Ishikawa (cell line): ENCODE measurements at regions not wholly inside any gene's neighbourhood (a gene's known extent, or its start where the extent isn't known, plus 50 kb on each side); places are given as distances from the start of the nearest gene placed in this dataset.

ENCODE experiments used
- CEBPB ChIP-seq: IDR thresholded peaks from 2 replicates; pipeline ENCODE4 v1.6.1; 2012
- CREB1 ChIP-seq: IDR thresholded peaks from 2 replicates; pipeline ENCODE4 v1.6.1; 2012; ENCODE audit warnings: low read depth
- EGR1 ChIP-seq: IDR thresholded peaks from 2 replicates; pipeline ENCODE4 v1.6.1; 2012
- EP300 ChIP-seq: IDR thresholded peaks from 2 replicates; pipeline ENCODE4 v1.6.1; 2012; ENCODE audit warnings: borderline replicate concordance
- FOXM1 ChIP-seq: IDR thresholded peaks from 2 replicates; pipeline ENCODE4 v1.6.1; 2012; ENCODE audit warnings: low read depth, borderline replicate concordance
- NFIC ChIP-seq: IDR thresholded peaks from 2 replicates; pipeline ENCODE4 v1.6.1; 2012
- RAD21 ChIP-seq: IDR thresholded peaks from 2 replicates; pipeline ENCODE4 v1.6.1; 2012; ENCODE audit warnings: low read depth
- TAF1 ChIP-seq: IDR thresholded peaks from 2 replicates; pipeline ENCODE4 v1.6.1; 2012; ENCODE audit warnings: low read depth, mild to moderate bottlenecking
- TCF12 ChIP-seq: IDR thresholded peaks from 2 replicates; pipeline ENCODE4 v1.6.1; 2012; ENCODE audit warnings: low read depth
- TEAD4 ChIP-seq: IDR thresholded peaks from 2 replicates; pipeline ENCODE4 v1.6.1; 2012
- YY1 ChIP-seq: IDR thresholded peaks from 2 replicates; pipeline ENCODE4 v1.6.1; 2012; ENCODE audit warnings: low read depth
- ZBTB7A ChIP-seq: IDR thresholded peaks from 2 replicates; pipeline ENCODE4 v1.6.1; 2012; ENCODE audit warnings: low read depth
- TF ChIP-seq, protein P1 (sequence below): IDR thresholded peaks from 2 replicates; pipeline ENCODE4 v1.6.1; 2012
- TF ChIP-seq, protein P2 (sequence below): IDR thresholded peaks from 2 replicates; pipeline ENCODE4 v1.6.1; 2012
- TF ChIP-seq, protein P3 (sequence below): IDR thresholded peaks from 2 replicates; pipeline ENCODE4 v1.6.1; 2012; ENCODE audit warnings: low read depth, mild to moderate bottlenecking

DNA sequence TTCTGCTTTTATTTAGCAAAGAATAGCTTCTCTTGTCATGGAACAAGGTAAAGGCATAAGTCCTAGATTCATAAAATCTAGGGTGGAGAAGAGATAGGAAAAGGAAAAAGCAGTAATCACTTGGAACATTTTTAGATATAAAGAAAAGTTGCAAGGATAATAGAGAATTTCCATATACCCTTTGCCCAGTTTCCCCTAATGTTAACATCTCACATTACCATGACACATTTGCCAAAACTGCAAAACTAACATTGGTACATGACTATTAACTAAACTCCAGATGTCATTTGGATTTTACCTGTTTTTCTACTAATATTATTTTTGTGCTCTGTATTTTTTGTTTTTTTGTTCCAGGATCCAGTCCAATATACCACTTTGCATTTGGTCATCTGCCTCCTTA, 265.1 kb downstream of the ETAA1 start:
- TF ChIP-seq TCF12, result no peak
- TF ChIP-seq, protein P1, sequence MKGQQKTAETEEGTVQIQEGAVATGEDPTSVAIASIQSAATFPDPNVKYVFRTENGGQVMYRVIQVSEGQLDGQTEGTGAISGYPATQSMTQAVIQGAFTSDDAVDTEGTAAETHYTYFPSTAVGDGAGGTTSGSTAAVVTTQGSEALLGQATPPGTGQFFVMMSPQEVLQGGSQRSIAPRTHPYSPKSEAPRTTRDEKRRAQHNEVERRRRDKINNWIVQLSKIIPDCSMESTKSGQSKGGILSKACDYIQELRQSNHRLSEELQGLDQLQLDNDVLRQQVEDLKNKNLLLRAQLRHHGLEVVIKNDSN, result no peak
- no peak for TF ChIP-seq CREB1
- TF ChIP-seq NFIC, result no peak
- no peak for TF ChIP-seq YY1
- no peak for TF ChIP-seq FOXM1
- no peak for TF ChIP-seq EGR1
- no peak for TF ChIP-seq EP300
- no peak for TF ChIP-seq TAF1
- no peak for TF ChIP-seq ZBTB7A
- TF ChIP-seq CEBPB, result no peak
- no peak for TF ChIP-seq TEAD4
- TF ChIP-seq, protein P2, sequence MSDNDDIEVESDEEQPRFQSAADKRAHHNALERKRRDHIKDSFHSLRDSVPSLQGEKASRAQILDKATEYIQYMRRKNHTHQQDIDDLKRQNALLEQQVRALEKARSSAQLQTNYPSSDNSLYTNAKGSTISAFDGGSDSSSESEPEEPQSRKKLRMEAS, result no peak
- TF ChIP-seq RAD21, result no peak
- TF ChIP-seq, protein P3, sequence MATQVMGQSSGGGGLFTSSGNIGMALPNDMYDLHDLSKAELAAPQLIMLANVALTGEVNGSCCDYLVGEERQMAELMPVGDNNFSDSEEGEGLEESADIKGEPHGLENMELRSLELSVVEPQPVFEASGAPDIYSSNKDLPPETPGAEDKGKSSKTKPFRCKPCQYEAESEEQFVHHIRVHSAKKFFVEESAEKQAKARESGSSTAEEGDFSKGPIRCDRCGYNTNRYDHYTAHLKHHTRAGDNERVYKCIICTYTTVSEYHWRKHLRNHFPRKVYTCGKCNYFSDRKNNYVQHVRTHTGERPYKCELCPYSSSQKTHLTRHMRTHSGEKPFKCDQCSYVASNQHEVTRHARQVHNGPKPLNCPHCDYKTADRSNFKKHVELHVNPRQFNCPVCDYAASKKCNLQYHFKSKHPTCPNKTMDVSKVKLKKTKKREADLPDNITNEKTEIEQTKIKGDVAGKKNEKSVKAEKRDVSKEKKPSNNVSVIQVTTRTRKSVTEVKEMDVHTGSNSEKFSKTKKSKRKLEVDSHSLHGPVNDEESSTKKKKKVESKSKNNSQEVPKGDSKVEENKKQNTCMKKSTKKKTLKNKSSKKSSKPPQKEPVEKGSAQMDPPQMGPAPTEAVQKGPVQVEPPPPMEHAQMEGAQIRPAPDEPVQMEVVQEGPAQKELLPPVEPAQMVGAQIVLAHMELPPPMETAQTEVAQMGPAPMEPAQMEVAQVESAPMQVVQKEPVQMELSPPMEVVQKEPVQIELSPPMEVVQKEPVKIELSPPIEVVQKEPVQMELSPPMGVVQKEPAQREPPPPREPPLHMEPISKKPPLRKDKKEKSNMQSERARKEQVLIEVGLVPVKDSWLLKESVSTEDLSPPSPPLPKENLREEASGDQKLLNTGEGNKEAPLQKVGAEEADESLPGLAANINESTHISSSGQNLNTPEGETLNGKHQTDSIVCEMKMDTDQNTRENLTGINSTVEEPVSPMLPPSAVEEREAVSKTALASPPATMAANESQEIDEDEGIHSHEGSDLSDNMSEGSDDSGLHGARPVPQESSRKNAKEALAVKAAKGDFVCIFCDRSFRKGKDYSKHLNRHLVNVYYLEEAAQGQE, result no peak

DNA sequence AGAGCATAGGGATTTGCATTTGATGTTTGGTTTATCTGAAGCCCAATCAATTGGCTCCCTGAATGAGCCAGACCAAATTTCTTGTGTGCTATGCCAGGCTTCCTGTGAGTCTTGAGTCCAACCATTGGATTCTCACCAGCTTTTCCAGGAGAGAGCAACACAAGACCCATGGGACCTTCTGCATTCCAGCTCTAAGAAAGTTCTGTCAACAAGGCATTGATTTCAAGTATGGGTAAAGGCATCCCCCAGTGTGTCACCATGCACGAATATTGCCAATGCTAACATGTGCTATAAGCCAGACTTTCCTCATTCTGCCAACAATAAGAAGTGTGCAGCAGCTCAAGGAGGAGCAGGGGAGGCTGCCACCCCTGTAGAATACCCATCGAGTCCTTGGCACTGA, 266.6 kb downstream of the ETAA1 start:
- no peak for TF ChIP-seq FOXM1
- TF ChIP-seq, protein P3, result no peak

DNA sequence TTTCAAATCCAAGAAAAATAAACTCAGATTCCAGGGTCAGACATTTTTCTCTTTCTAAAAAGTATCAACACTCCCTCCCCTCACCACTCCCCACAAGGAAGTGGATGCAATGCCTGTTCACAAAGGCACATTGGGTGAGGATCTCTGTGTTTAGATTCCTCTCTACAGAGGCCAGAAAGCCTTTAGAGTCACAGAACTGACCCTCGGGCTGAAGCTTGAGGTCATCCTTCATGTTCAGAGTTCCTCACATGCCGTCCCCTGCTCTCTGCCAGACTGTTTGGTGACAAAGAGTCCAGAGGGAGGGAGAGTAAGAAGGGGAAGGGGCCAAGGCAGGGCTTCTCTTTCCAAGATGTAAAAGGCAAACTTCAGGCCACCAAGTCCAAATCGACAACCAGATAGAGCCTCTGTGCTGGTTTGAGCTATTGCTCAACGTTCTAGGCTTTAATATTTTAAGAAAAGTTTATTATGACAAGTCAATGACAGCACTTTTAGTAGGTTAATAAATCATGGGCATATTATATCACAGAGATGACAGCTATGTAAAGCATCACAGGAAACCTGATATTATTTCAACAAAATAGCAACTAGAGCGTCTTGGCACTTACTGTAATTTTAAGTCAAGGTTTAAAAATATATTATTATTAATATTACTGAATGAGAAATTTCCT, 269.4 kb downstream of the ETAA1 start:
- TF ChIP-seq RAD21, result no peak
- TF ChIP-seq NFIC, result no peak
- TF ChIP-seq EGR1, result no peak
- TF ChIP-seq TCF12, result no peak
- TF ChIP-seq EP300, result no peak
- no peak for TF ChIP-seq FOXM1
- TF ChIP-seq TEAD4, result no peak
- no peak for TF ChIP-seq TAF1
- TF ChIP-seq YY1, result no peak
- TF ChIP-seq, protein P3, result no peak
- TF ChIP-seq, protein P1, result no peak
- TF ChIP-seq ZBTB7A, result no peak
- no peak for TF ChIP-seq CEBPB
- TF ChIP-seq, protein P2, result no peak
- TF ChIP-seq CREB1, result no peak

DNA sequence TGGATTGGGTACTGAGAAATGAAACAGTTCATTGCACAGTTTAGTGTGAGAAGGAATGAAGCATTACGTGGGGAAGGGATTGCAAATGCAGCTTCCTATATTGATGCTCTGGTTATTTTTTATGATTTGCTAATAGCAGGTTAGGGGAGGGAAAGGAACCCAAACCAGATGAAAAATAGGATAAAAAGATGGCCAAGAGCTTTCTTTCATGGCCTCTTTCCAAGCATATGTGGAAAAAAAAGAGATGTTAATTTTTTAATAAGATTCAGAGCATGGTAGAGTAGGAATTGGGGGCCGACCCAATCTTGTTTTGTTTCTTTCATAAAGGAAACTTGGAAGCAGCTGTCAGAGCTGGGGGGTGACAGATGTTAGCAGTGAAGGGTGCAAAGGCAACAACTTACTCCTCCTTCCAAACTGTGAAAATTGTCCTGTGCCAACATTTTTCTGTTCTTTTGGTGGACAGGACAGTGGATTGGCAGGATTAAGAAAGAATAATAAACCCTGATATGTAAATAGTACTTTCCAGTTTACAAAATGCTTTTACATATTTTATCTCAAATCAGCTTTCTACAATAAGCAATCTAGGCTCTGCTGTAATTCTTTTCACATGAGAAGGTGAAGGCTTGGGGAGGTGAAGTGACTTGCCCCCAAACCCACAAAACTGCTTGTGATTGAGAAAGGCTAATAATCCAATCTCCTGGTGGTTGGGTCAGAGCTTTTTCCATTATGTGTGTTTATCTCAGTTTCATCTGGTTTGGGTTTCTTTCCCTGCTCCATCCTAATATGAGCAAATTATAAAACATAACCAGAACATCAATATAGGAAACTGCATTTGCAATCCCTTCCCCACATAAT, 270.1 kb downstream of the ETAA1 start:
- TF ChIP-seq NFIC (no peak), TCF12 (no peak), FOXM1 (no peak), CREB1 (no peak)
